K562 (cell line): ENCODE measurements at regions not wholly inside any gene's neighbourhood (a gene's known extent, or its start where the extent isn't known, plus 50 kb on each side); places are given as distances from the start of the nearest gene placed in this dataset.

Source experiments
- ETV6 ChIP-seq, 3 experiments: fragments of 150-350 bp in 1 of 3; sonication (generic) in 1 of 3; formaldehyde crosslinking in 1 of 3; IDR thresholded peaks; 2 replicates each; pipeline versions ENCODE4 v1.6.1 to v1.8.0; 2014 to 2022; ENCODE audit warnings: borderline replicate concordance in 2 of 3, low read depth in 2 of 3, antibody characterized with exemption in 1 of 3, low read length in 1 of 3, mild to moderate bottlenecking in 1 of 3, missing genetic modification reagents in 1 of 3
- PRMT5 ChIP-seq: sonication (generic); formaldehyde crosslinking; IDR thresholded peaks from 2 replicates; pipeline ENCODE4 v1.5.0; 2020; ENCODE audit warnings: missing genetic modification reagents
- RCOR1 ChIP-seq, 2 experiments: IDR thresholded peaks; 2 replicates each; pipeline ENCODE4 v1.6.1; 2012; ENCODE audit warnings: low read depth in 2 of 2, low read length in 2 of 2, borderline replicate concordance in 1 of 2, improper control_type of control experiment in 1 of 2
- REST ChIP-seq, 2 experiments: fragments of 450-650 bp; formaldehyde crosslinking in 1 of 2; IDR thresholded peaks; 2 replicates each; pipeline versions ENCODE4 v1.4.0 to v1.6.1; 2014 to 2020; ENCODE audit warnings: mild to moderate bottlenecking in 2 of 2, borderline replicate concordance in 1 of 2, low read depth in 1 of 2
- ZBTB8A ChIP-seq: fragments of 450-650 bp; IDR thresholded peaks from 2 replicates; pipeline ENCODE4 v1.6.1; 2018; ENCODE audit warnings: mild to moderate bottlenecking, moderate library complexity; ENCODE audit not compliant: partially characterized antibody
- ZNF507 ChIP-seq: conservative IDR thresholded peaks from 2 replicates; pipeline ENCODE4 v1.6.1; 2017; ENCODE audit warnings: missing genetic modification characterization, missing compliant biosample characterization
- ZNF699 ChIP-seq: fragments of 250-450 bp; sonication (Bioruptor Pico); IDR thresholded peaks from 2 replicates; pipeline ENCODE4 v1.8.0; 2021; ENCODE audit warnings: mild to moderate bottlenecking, moderate library complexity; ENCODE audit not compliant: insufficient replicate concordance
- TF ChIP-seq, protein P1 (sequence below): fragments of 450-650 bp; IDR thresholded peaks from 2 replicates; pipeline ENCODE4 v1.6.1; 2017; ENCODE audit warnings: antibody characterized with exemption, mild to moderate bottlenecking

GRCh38 chr11:79973721-79974617 lies 533.1 kb upstream of the TENM4 start:
- TF ChIP-seq ZNF699: no peak
- TF ChIP-seq REST (IDR thresholded peaks at IDR 0.05; ENCODE audit: borderline replicate concordance): no peak
- TF ChIP-seq REST (CRISPR knock-in tag; IDR thresholded peaks at IDR 0.05; ENCODE audit: low read depth): no peak
- TF ChIP-seq, protein P1, sequence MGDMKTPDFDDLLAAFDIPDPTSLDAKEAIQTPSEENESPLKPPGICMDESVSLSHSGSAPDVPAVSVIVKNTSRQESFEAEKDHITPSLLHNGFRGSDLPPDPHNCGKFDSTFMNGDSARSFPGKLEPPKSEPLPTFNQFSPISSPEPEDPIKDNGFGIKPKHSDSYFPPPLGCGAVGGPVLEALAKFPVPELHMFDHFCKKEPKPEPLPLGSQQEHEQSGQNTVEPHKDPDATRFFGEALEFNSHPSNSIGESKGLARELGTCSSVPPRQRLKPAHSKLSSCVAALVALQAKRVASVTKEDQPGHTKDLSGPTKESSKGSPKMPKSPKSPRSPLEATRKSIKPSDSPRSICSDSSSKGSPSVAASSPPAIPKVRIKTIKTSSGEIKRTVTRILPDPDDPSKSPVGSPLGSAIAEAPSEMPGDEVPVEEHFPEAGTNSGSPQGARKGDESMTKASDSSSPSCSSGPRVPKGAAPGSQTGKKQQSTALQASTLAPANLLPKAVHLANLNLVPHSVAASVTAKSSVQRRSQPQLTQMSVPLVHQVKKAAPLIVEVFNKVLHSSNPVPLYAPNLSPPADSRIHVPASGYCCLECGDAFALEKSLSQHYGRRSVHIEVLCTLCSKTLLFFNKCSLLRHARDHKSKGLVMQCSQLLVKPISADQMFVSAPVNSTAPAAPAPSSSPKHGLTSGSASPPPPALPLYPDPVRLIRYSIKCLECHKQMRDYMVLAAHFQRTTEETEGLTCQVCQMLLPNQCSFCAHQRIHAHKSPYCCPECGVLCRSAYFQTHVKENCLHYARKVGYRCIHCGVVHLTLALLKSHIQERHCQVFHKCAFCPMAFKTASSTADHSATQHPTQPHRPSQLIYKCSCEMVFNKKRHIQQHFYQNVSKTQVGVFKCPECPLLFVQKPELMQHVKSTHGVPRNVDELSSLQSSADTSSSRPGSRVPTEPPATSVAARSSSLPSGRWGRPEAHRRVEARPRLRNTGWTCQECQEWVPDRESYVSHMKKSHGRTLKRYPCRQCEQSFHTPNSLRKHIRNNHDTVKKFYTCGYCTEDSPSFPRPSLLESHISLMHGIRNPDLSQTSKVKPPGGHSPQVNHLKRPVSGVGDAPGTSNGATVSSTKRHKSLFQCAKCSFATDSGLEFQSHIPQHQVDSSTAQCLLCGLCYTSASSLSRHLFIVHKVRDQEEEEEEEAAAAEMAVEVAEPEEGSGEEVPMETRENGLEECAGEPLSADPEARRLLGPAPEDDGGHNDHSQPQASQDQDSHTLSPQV: no peak
- no peak for TF ChIP-seq ZNF507 (tag)
- no peak for TF ChIP-seq ETV6 (IDR thresholded peaks at IDR 0.05; ENCODE audit: borderline replicate concordance in 1 of 2, low read depth in 2 of 2, low read length in 1 of 2)
- TF ChIP-seq ETV6 (CRISPR knock-in tag; IDR thresholded peaks at IDR 0.05; ENCODE audit: borderline replicate concordance): no peak
- TF ChIP-seq ZBTB8A: no peak
- TF ChIP-seq RCOR1 (IDR thresholded peaks at IDR 0.05; ENCODE audit: borderline replicate concordance in 1 of 2, low read depth in 2 of 2, low read length in 2 of 2): no peak
- TF ChIP-seq PRMT5 (CRISPR knock-in tag): no peak
